HG02943 (cell line): ENCODE measurements at regions not wholly inside any gene's neighbourhood (a gene's known extent, or its start where the extent isn't known, plus 50 kb on each side); places are given as distances from the start of the nearest gene placed in this dataset.
"Not testable (repeated sequence)": the region's sequence is repeated elsewhere in the genome, so short reads cannot be mapped to it uniquely, and the experiment has no call there.

Experiments
- ATAC-seq: cut with Tn5 transposase; IDR thresholded peaks from one replicate; pipeline ENCODE4 v1.9.1; 2021; ENCODE audit warnings: mild to moderate bottlenecking, low read depth, moderate library complexity; ENCODE audit not compliant: unreplicated experiment

DNA sequence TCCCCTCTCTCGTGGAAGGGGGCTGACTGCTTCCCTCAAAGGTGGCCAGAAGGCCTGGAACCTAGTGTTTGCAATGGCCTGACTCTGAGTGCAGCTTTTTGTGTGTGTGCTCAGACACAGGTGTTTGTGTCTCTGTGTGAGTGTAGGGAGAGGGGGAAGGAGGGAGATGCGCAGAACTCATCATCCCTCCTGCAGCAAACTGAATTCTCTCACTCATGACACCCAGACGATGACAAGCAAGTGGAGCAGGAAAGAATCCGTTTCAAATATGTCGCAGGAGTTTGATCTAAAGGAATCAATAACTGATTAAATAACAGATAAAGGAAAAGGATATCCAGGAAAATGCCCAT is 101.4 kb downstream of the TNFAIP3 start:
- ATAC-seq, result no peak

DNA sequence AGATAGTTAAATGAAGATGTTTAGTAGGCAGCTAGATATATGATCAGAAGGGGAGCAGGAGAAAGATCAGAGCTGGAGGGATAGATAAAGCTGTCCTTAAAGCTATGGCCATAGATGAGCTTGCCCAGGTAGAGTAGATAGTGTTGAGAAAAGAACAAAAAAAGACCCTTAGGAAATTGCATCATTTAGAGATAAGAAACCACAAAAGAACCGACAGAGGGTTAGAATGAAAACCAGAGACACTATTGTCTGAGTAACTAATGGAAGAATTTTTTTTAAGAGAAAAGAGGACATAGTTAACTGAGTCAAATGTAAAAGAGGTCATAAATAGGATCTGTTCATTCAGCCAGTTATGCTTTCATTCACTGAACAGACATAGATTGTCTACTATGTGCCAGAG is 101.8 kb downstream of the TNFAIP3 start:
- ATAC-seq, result no peak

- ATAC-seq, result no peak
Observed at GRCh38 chr6:137969874-137970273, 102.8 kb downstream of the TNFAIP3 start.

GRCh38 chr6:137970368-137970767 is 103.3 kb downstream of the TNFAIP3 start:
- ATAC-seq, result no peak

- no peak for ATAC-seq
Observed at GRCh38 chr6:137973201-137973600, 106.1 kb downstream of the TNFAIP3 start.

DNA sequence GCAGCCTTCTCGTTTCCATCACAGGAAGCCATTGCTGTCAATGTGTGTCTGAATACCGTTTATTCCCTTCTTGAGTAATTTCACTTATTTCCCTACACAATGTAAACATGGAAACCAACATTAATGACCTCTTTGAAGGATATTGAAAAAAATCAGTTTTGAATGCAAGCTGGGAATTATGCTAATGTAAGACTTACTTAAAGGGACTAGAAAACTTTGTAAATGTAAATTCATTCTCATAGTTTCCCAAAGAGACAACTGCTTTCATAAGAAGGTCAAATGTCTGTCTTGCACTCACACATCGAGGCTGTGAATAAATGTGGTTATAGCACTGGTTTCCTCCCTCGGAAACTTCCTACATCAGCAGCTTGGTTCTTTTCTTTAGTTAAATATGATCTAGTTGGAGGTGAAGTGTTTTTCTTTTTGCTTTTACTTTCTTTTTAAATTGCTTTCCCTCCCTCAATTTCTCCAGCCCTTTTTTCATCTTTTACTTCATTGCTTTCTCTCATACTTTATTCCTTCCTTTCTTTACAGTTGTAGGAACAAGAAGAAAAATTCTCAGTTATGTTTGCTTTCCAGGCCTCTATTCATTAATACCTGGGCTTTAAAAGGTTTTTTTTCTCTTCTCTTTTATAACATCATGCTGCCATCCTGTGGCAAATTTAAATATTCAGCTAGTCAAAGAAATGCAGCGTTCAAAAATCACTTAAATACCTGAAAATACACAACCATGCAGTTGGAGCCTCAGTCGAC is 108.3 kb downstream of the TNFAIP3 start:
- ATAC-seq, result no peak

DNA sequence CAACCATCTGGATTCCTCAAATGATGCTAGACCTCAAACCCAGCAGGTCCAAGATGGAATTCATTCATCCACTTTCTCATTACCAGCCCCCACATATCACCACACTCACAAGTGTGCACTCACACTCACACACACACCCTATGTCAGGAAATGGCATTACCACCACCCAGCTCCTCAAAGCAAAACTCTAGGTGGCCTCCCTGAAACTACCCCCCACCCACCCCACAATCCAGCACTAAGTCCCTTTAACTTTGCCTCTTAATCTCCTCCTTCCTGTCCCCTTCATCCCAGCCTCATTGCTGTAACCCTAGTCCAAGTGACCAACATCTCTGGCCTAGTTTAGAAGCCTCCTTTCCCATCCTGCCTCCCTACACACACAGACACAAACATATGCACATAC is 109.4 kb downstream of the TNFAIP3 start:
- no peak for ATAC-seq

DNA sequence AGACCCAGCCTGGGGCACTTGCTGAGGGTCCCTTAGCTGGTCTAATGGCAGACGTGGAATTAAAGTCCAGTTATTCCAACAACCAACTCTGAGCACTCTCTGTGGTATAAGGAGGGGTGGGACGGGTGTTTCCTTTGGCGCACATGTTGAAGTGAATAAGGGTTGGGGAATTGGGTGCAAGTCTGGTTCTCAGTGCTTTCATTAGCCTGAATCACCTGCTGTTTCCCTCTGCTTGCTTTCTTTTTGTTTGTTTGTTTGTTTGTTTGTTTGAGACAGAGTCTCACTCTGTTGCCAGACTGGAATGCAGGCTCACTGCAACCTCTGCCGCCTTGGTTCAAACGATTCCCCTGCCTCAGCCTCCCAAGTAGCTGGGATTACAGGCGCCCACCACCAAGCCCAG is 110.1 kb downstream of the TNFAIP3 start:
- ATAC-seq, result no peak

- no peak for ATAC-seq
Observed at GRCh38 chr6:137977814-137978213, 110.8 kb downstream of the TNFAIP3 start.

DNA sequence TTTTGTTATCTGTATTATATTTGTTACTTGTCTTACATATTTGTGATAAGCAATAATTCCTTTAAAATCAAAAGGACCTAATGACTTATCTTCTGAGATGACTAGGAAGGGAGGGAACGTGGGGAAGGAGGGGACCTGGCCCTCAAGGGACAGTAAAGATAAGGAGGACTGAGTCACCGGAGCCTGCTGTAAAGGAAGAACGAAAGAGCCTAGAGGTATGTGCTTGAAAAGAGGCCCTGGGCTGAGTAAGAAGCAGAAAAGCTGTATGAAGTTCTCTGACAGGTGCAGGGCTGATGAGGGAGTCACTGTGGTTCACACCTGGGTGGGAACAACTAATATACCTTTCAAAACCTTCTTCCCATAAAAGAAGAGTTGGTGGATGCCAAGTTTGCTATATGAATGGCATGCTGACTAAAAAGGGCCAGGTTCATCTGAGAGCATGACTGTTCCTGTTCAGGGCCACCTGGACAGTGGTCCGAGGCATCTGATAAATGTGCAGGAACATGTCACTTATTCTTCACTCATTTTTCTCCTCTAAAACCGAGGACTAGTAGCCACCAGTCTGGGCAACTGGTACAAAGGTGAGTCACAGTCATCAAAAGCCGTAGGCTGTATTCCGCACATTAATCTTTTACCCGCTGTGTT is 111.3 kb downstream of the TNFAIP3 start:
- no peak for ATAC-seq

GRCh38 chr6:137979263-137979662 is 112.2 kb downstream of the TNFAIP3 start:
- ATAC-seq, result not testable (repeated sequence)

- no peak for ATAC-seq
Observed at GRCh38 chr6:137980777-137981176, 113.7 kb downstream of the TNFAIP3 start.

GRCh38 chr6:137981758-137982157 is 114.7 kb downstream of the TNFAIP3 start:
- ATAC-seq, result no peak

- no peak for ATAC-seq
Observed at GRCh38 chr6:137982418-137983189, 115.5 kb downstream of the TNFAIP3 start.

DNA sequence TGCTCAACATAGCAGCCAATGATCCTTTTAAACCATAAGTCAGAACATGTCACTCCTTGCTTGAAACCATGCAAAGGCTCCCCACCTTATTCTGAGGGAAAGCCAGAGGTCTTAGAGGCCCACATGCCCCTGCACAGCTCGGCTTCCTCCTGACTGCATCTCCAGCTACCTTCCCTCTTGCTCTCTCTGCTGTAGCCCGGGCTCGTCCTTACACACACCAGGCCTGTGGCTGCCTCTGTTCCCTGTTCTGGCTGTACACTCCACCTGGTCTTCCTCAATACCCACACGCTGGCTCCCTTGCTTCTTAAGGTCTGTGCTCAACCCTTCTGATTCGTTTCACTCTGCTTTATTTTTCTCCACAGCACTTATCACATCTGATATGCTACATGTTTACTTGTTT is 116.2 kb downstream of the TNFAIP3 start:
- no peak for ATAC-seq

GRCh38 chr6:137989664-137990063 is 117.6 kb downstream of the PERP start:
- no peak for ATAC-seq

- no peak for ATAC-seq
Observed at GRCh38 chr6:137995371-137995770, 111.8 kb downstream of the PERP start.

DNA sequence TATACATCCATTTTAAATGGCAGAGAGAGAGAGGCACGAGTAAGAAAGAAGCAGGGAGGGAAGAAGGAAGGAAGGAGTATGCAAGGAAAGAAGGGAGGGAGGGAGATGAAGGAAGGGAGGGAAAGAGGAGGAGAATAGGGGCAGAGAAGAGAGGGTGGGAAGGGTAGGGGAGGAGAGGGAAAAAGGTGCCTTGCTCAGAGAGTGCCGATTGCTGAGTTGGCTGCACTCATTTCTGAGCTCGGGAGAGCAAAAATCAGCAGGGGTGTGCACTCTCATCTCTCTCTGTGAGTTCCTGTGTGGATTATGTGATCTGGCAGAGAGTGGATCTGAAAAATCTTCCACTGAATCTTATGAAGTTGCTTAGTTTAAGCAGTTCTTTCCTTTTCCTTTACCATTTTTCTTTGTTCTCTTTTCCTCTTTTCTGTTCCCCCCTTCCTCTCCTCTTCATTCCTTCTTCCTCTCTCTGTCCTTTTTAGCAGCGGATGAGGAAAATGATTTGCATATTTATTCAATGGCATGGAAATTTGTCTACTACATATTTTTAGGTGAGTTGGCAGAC is 108.7 kb downstream of the PERP start:
- no peak for ATAC-seq

- no peak for ATAC-seq
Observed at GRCh38 chr6:137999815-138000214, 107.4 kb downstream of the PERP start.

DNA sequence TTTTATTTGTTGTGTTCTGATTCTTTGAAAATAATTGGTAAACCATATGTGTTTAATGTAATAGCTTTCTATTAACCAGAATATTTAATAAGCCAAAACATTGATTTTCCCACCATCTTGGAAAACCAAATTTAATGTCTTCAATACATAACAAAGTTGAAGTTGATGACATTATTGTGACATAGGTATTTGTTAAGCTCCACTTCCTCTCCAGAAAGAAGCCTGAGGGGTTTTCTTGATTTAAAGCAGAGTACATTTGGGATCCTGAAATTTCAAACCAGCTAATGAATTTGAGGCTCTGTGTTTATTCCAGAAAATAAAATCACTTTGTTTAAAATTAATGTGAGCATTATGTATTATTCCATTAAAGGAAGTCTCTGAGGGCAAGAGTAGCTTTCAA is 106.3 kb downstream of the PERP start:
- no peak for ATAC-seq

- ATAC-seq, result no peak
Observed at GRCh38 chr6:138001750-138002349, 105.4 kb downstream of the PERP start.
